SH-SY5Y (cell line): ENCODE measurements at regions not wholly inside any gene's neighbourhood (a gene's known extent, or its start where the extent isn't known, plus 50 kb on each side); places are given as distances from the start of the nearest gene placed in this dataset.

Experiments used
- GATA2 ChIP-seq: IDR thresholded peaks from 2 replicates; pipeline ENCODE4 v1.6.1; 2011; ENCODE audit warnings: mild to moderate bottlenecking, low read depth, low read length
- GATA3 ChIP-seq: IDR thresholded peaks from 2 replicates; pipeline ENCODE4 v1.6.1; 2011; ENCODE audit warnings: low read depth, mild to moderate bottlenecking, low read length, moderate library complexity

- TF ChIP-seq GATA3 = no peak
- TF ChIP-seq GATA2 = no peak
Observed at GRCh38 chr7:12859761-12860160, 172.3 kb downstream of the ARL4A start.
